ENCODE measurements at regions not wholly inside any gene's neighbourhood (a gene's known extent, or its start where the extent isn't known, plus 50 kb on each side); places are given as distances from the start of the nearest gene placed in this dataset.

GRCh38 chr3:186440891-186441290 lies 78.9 kb upstream of the DGKG start:
- TF ChIP-seq CTCF (IDR thresholded peaks at IDR 0.05) (no peak), POLR2A (IDR thresholded peaks at IDR 0.05) (no peak)

Data from lower leg skin (tissue), 3 donors.